Right cardiac atrium (tissue), 5 donors: ENCODE measurements at regions not wholly inside any gene's neighbourhood (a gene's known extent, or its start where the extent isn't known, plus 50 kb on each side); places are given as distances from the start of the nearest gene placed in this dataset.

Experiments
- ATAC-seq, 2 donors: fragments of 200-7000 bp; cut with Tn5 transposase; one replicate each; pipeline versions ENCODE4 v1.8.0 to v1.9.1; 2020; ENCODE audit warnings: moderate library complexity in 2 of 2, mild to moderate bottlenecking in 1 of 2
- DNase-seq, 3 donors: peaks; one replicate each; pipeline ENCODE4 v3.0.0-alpha.2; 2020
- H3K27ac ChIP-seq: one replicate; pipeline ENCODE4 v1.5.1; 2013; ENCODE audit warnings: mild to moderate bottlenecking, low read length, control low read depth, moderate library complexity
- H3K27me3 ChIP-seq: one replicate; pipeline ENCODE4 v1.6.1; 2013; ENCODE audit not compliant: control insufficient read depth, insufficient read depth
- H3K4me1 ChIP-seq: one replicate; pipeline ENCODE4 v1.6.1; 2013; ENCODE audit warnings: low read length; ENCODE audit not compliant: control insufficient read depth, insufficient read depth
- H3K4me3 ChIP-seq: one replicate; pipeline ENCODE4 v1.5.1; 2013; ENCODE audit warnings: low read length, control low read depth
- H3K9me3 ChIP-seq: one replicate; pipeline ENCODE4 v1.6.1; 2013; ENCODE audit warnings: low read length; ENCODE audit not compliant: control insufficient read depth
- WGBS: extraction: QIAGEN DNeasy Blood & Tissue Kit; methylation state at CpG from one replicate; pipeline ENCODE4 v1.1.7; 2013; 5-methylcytosine and 5-hydroxymethylcytosine counted together
- intact Hi-C, 4 donors: fragments of 100-400 bp; cut with DNase I; formaldehyde crosslinking; loops; one replicate each; pipeline versions ENCODE4 v1.11.0 to v1.14.0; 2022 to 2023
- donor health status: healthy with polysubstance abuse.
- donor health status: DM: no; HTN: yes; CAD: no.
- donor health status: DM: no; HTN: no; CAD: no.
- donor health status: DM: no; HTN: yes; CAD: no; lungs with severe emphysema.
- donor health status: DM: yes; HTN: yes; CAD: no.

GRCh38 chr16:61385392-61386071 lies 650.7 kb downstream of the CDH8 start:
- Histone ChIP-seq H3K9me3 (no peaks in the 10 kb centered on the region), H3K4me1 (no peaks in the 10 kb centered on the region), H3K4me3 (no peak overlapping the region), H3K27me3 (no peaks in the 10 kb centered on the region), H3K27ac (no peak overlapping the region)
- no peak for DNase-seq
- ATAC-seq, result no peak
- WGBS, result 76% methylated on average over 12 of the region's 12 CpGs
- intact Hi-C loops, result no loop called here

GRCh38 chr16:61382435-61382834 lies 653.8 kb downstream of the CDH8 start:
- ATAC-seq (no peak), DNase-seq (no peak)
- intact Hi-C loops, result no loop called here
- H3K4me3 ChIP-seq, result no peak overlapping the region
- H3K4me1 ChIP-seq, result no peaks in the 10 kb centered on the region
- no peak overlapping the region for H3K27ac ChIP-seq
- no peaks in the 10 kb centered on the region for H3K9me3 ChIP-seq
- H3K27me3 ChIP-seq, result no peaks in the 10 kb centered on the region

- no peak overlapping the region for H3K4me3 ChIP-seq
- no peaks in the 10 kb centered on the region for H3K9me3 ChIP-seq
- H3K27me3 ChIP-seq, result no peaks in the 10 kb centered on the region
- intact Hi-C loops, result no loop called here
- DNase-seq, result no peak
- H3K4me1 ChIP-seq, result no peaks in the 10 kb centered on the region
- ATAC-seq, result no peak
- 94% methylated on average over 2 of the region's 2 CpGs for WGBS
- H3K27ac ChIP-seq, result no peak overlapping the region
Measured at GRCh38 chr16:61379311-61379710, 656.9 kb downstream of the CDH8 start.

GRCh38 chr16:61374071-61374470 lies 662.2 kb downstream of the CDH8 start:
- ATAC-seq (no peak), DNase-seq (no peak)
- Histone ChIP-seq H3K4me3 (no peak overlapping the region), H3K4me1 (no peaks in the 10 kb centered on the region), H3K9me3 (no peaks in the 10 kb centered on the region), H3K27me3 (no peaks in the 10 kb centered on the region), H3K27ac (no peak overlapping the region)
- intact Hi-C loops, result no loop called here

- H3K9me3 ChIP-seq, result no peaks in the 10 kb centered on the region
- ATAC-seq (no peak), DNase-seq (no peak)
- intact Hi-C loops, result no loop called here
- H3K4me1 ChIP-seq, result no peaks in the 10 kb centered on the region
- no peak overlapping the region for H3K27ac ChIP-seq
- no peak overlapping the region for H3K4me3 ChIP-seq
- no peaks in the 10 kb centered on the region for H3K27me3 ChIP-seq
Measured at GRCh38 chr16:61371881-61372280, 664.4 kb downstream of the CDH8 start.

- Histone ChIP-seq H3K27ac (no peak overlapping the region), H3K4me3 (no peak overlapping the region), H3K9me3 (no peaks in the 10 kb centered on the region), H3K27me3 (no peaks in the 10 kb centered on the region), H3K4me1 (no peaks in the 10 kb centered on the region)
- ATAC-seq (no peak), DNase-seq (no peak)
- intact Hi-C loops, result no loop called here
- WGBS, result 41% methylated on average over 2 of the region's 2 CpGs
Measured at GRCh38 chr16:61371388-61371787, 664.9 kb downstream of the CDH8 start.

GRCh38 chr16:61370564-61370963 lies 665.7 kb downstream of the CDH8 start:
- DNase-seq, result no peak
- 64% methylated on average over 2 of the region's 2 CpGs for WGBS
- Histone ChIP-seq H3K27ac (no peak overlapping the region), H3K4me1 (no peaks in the 10 kb centered on the region), H3K9me3 (no peaks in the 10 kb centered on the region), H3K4me3 (no peak overlapping the region), H3K27me3 (no peaks in the 10 kb centered on the region)
- ATAC-seq, result no peak
- intact Hi-C loops, result no loop called here

- ATAC-seq, result no peak
- Histone ChIP-seq H3K9me3 (no peaks in the 10 kb centered on the region), H3K4me3 (no peak overlapping the region), H3K27me3 (no peaks in the 10 kb centered on the region), H3K27ac (no peak overlapping the region), H3K4me1 (no peaks in the 10 kb centered on the region)
- WGBS, result 82% methylated on average over 2 of the region's 2 CpGs
- no peak for DNase-seq
- intact Hi-C loops, result no loop called here
Measured at GRCh38 chr16:61366006-61366405, 670.2 kb downstream of the CDH8 start.

GRCh38 chr16:61364990-61365389 lies 671.2 kb downstream of the CDH8 start:
- 26% methylated on average over 3 of the region's 3 CpGs for WGBS
- intact Hi-C loops, result no loop called here

GRCh38 chr16:61362585-61362984 lies 673.7 kb downstream of the CDH8 start:
- intact Hi-C loops, result no loop called here

More at GRCh38 chr16:61364990-61365389, 671.2 kb downstream of the CDH8 start:
- Histone ChIP-seq H3K27ac (no peak overlapping the region), H3K27me3 (no peaks in the 10 kb centered on the region), H3K4me1 (no peaks in the 10 kb centered on the region), H3K9me3 (no peaks in the 10 kb centered on the region), H3K4me3 (no peak overlapping the region)
- ATAC-seq (no peak), DNase-seq (no peak)

GRCh38 chr16:61344791-61345190 lies 691.4 kb downstream of the CDH8 start:
- Histone ChIP-seq H3K4me3 (no peak overlapping the region), H3K27me3 (no peaks in the 10 kb centered on the region), H3K9me3 (no peaks in the 10 kb centered on the region), H3K27ac (no peak overlapping the region), H3K4me1 (no peaks in the 10 kb centered on the region)
- 56% methylated on average over 3 of the region's 3 CpGs for WGBS
- intact Hi-C loops, result no loop called here
- ATAC-seq (no peak), DNase-seq (no peak)

More at GRCh38 chr16:61362585-61362984, 673.7 kb downstream of the CDH8 start:
- WGBS, result 92% methylated on average over 4 of the region's 4 CpGs
- no peak for ATAC-seq
- Histone ChIP-seq H3K4me1 (no peaks in the 10 kb centered on the region), H3K27me3 (no peaks in the 10 kb centered on the region), H3K4me3 (no peak overlapping the region), H3K9me3 (no peaks in the 10 kb centered on the region), H3K27ac (no peak overlapping the region)
- no peak for DNase-seq

GRCh38 chr16:61332461-61332860 lies 703.8 kb downstream of the CDH8 start:
- no peaks in the 10 kb centered on the region for H3K27me3 ChIP-seq
- no peak for ATAC-seq
- H3K27ac ChIP-seq, result no peak overlapping the region
- H3K9me3 ChIP-seq, result no peaks in the 10 kb centered on the region
- DNase-seq, result no peak
- H3K4me3 ChIP-seq, result no peak overlapping the region
- H3K4me1 ChIP-seq, result no peaks in the 10 kb centered on the region
- intact Hi-C loops, result no loop called here
- 78% methylated on average over 2 of the region's 2 CpGs for WGBS
